CD14-positive monocyte (primary cell): ENCODE measurements at regions not wholly inside any gene's neighbourhood (a gene's known extent, or its start where the extent isn't known, plus 50 kb on each side); places are given as distances from the start of the nearest gene placed in this dataset.

Experiments
- DNase-seq, 3 donors: peaks; one replicate each; pipeline ENCODE4 v3.0.0-alpha.2; 2011 to 2022
- H2AFZ ChIP-seq: 2 replicates; pipeline ENCODE4 v1.6.0; 2012; ENCODE audit warnings: mild to moderate bottlenecking, low read depth, low read length, inconsistent platforms; ENCODE audit not compliant: insufficient read depth, poor library complexity, severe bottlenecking
- H3K27ac ChIP-seq, 2 donors: 1 replicate in 1 of 2; 2 replicates in 1 of 2; pipeline ENCODE4 v1.5.1; 2012 to 2013; ENCODE audit warnings: low read length in 2 of 2, control low read depth in 1 of 2, inconsistent platforms in 1 of 2, low read depth in 1 of 2, mild to moderate bottlenecking in 1 of 2
- H3K27me3 ChIP-seq, 2 donors: one replicate each; pipeline versions ENCODE4 v1.6.0 to v1.6.1; 2011 to 2013; ENCODE audit warnings: low read length in 2 of 2; ENCODE audit not compliant: control insufficient read depth in 2 of 2, insufficient read depth in 2 of 2
- H3K36me3 ChIP-seq, 2 donors: replicated peaks in 1 of 2; 1 replicate in 1 of 2; 2 replicates in 1 of 2; pipeline versions ENCODE4 v1.5.1 to v1.6.1; 2012 to 2013; ENCODE audit warnings: low read length in 2 of 2, control low read depth in 1 of 2, inconsistent platforms in 1 of 2, mild to moderate bottlenecking in 1 of 2; ENCODE audit not compliant: insufficient read depth in 2 of 2, control insufficient read depth in 1 of 2
- H3K4me1 ChIP-seq, 2 donors: 1 replicate in 1 of 2; 2 replicates in 1 of 2; pipeline versions ENCODE4 v1.5.1 to v1.6.1; 2012 to 2013; ENCODE audit warnings: low read length in 2 of 2, control low read depth in 1 of 2, inconsistent platforms in 1 of 2, mild to moderate bottlenecking in 1 of 2, moderate library complexity in 1 of 2; ENCODE audit not compliant: insufficient read depth in 2 of 2, control insufficient read depth in 1 of 2
- H3K4me2 ChIP-seq: replicated peaks from 2 replicates; pipeline ENCODE3; 2012; ENCODE audit warnings: low read length, moderate library complexity, mild to moderate bottlenecking; ENCODE audit not compliant: poor library complexity, severe bottlenecking; ENCODE audit errors: extremely low read depth
- H3K4me3 ChIP-seq, 3 experiments: fragments of 200-600 bp in 1 of 3; sonication (generic) in 1 of 3; replicated peaks in 1 of 3; 1 replicate in 2 of 3; 2 replicates in 1 of 3; pipeline ENCODE4 v1.5.1; 2011 to 2013; ENCODE audit warnings: low read length in 3 of 3, mild to moderate bottlenecking in 3 of 3, control low read depth in 2 of 3, low read depth in 2 of 3, inconsistent platforms in 1 of 3, moderate library complexity in 1 of 3
- H3K79me2 ChIP-seq: 2 replicates; pipeline ENCODE4 v1.6.0; 2012; ENCODE audit warnings: mild to moderate bottlenecking, control low read depth, inconsistent platforms, low read length, moderate library complexity; ENCODE audit not compliant: insufficient read depth
- H3K9ac ChIP-seq: 2 replicates; pipeline ENCODE4 v1.6.0; 2017; ENCODE audit warnings: low read length, mild to moderate bottlenecking; ENCODE audit not compliant: insufficient read depth, poor library complexity, severe bottlenecking
- H3K9me3 ChIP-seq, 2 donors: replicated peaks in 1 of 2; 1 replicate in 1 of 2; 2 replicates in 1 of 2; pipeline versions ENCODE4 v1.5.1 to v1.6.1; 2012 to 2013; ENCODE audit warnings: low read length in 2 of 2, control low read depth in 1 of 2; ENCODE audit not compliant: control insufficient read depth in 1 of 2, insufficient read depth in 1 of 2
- H4K20me1 ChIP-seq: 2 replicates; pipeline ENCODE4 v1.6.0; 2012; ENCODE audit warnings: mild to moderate bottlenecking, low read length, control low read depth, moderate library complexity; ENCODE audit not compliant: insufficient read depth
- H3K27ac Mint-ChIP-seq, 7 donors: one replicate each; pipeline ENCODE4 v1.8.0; 2020; ENCODE audit warnings: mild to moderate bottlenecking in 7 of 7, mixed read lengths in 7 of 7, moderate library complexity in 6 of 7, inconsistent platforms in 2 of 7
- H3K27me3 Mint-ChIP-seq, 3 donors: one replicate each; pipeline ENCODE4 v1.8.0; 2021 to 2022; ENCODE audit warnings: low read depth in 3 of 3, mild to moderate bottlenecking in 3 of 3, mixed read lengths in 3 of 3, moderate library complexity in 3 of 3, inconsistent platforms in 1 of 3
- H3K36me3 Mint-ChIP-seq, 2 donors: one replicate each; pipeline ENCODE4 v1.8.0; 2020; ENCODE audit warnings: mixed read lengths in 2 of 2, inconsistent platforms in 1 of 2, mild to moderate bottlenecking in 1 of 2
- H3K4me1 Mint-ChIP-seq: one replicate; pipeline ENCODE4 v1.8.0; 2020; ENCODE audit warnings: mild to moderate bottlenecking, mixed read lengths
- H3K4me3 Mint-ChIP-seq, 2 donors: one replicate each; pipeline ENCODE4 v1.8.0; 2020; ENCODE audit warnings: mild to moderate bottlenecking in 2 of 2, mixed read lengths in 2 of 2, moderate library complexity in 1 of 2
- H3K9me3 Mint-ChIP-seq, 7 donors: one replicate each; pipeline ENCODE4 v1.8.0; 2020 to 2022; ENCODE audit warnings: mixed read lengths in 7 of 7, mild to moderate bottlenecking in 6 of 7, moderate library complexity in 6 of 7, inconsistent platforms in 2 of 7
- CTCF ChIP-seq: fragments of 200-600 bp; IDR thresholded peaks from one replicate; pipeline ENCODE4 v1.8.0; 2022; ENCODE audit warnings: antibody characterized with exemption, mild to moderate bottlenecking
- WGBS: methylation state at CpG from one replicate; pipeline ENCODE4 v1.1.5; 2013; ENCODE audit warnings: missing lambda C conversion rate; ENCODE audit not compliant: insufficient coverage; 5-methylcytosine and 5-hydroxymethylcytosine counted together
- intact Hi-C, 2 donors: fragments of 100-400 bp; cut with micrococcal nuclease; formaldehyde crosslinking; loops; one replicate each; pipeline versions ENCODE4 v1.15.0 to v1.15.1; 2023

- TF ChIP-seq CTCF, result no peak
- Histone ChIP-seq H3K36me3 (no peaks in the 10 kb centered on the region), H3K4me3 (no peak overlapping the region), H3K27me3 (no peaks in the 10 kb centered on the region), H4K20me1 (no peaks in the 10 kb centered on the region), H3K4me2 (no peak overlapping the region), H3K9me3 (no peaks in the 10 kb centered on the region), H3K79me2 (no peaks in the 10 kb centered on the region), H3K4me1 (no peaks in the 10 kb centered on the region), H3K9ac (no peak overlapping the region), H3K27ac (no peak overlapping the region), H2AFZ (no peak overlapping the region)
- H3K4me3 Mint-ChIP-seq, result no peak overlapping the region
- H3K9me3 Mint-ChIP-seq, result peaks cover 0 to 9% (median 0%) of the 10 kb centered on the region in 7 donors
- no peaks in the 10 kb centered on the region for H3K36me3 Mint-ChIP-seq
- H3K4me1 Mint-ChIP-seq, result no peaks in the 10 kb centered on the region
- DNase-seq, result no peak
- 10% methylated on average over 2 of the region's 6 CpGs for WGBS
- intact Hi-C loops, result no loop called here
- peaks cover 0 to 5% (median 2%) of the 10 kb centered on the region in 3 donors for H3K27me3 Mint-ChIP-seq
- no peak overlapping the region for H3K27ac Mint-ChIP-seq
Measured at GRCh38 chr11:114832532-114833125, 154.3 kb downstream of the NXPE2 start.

GRCh38 chr11:114836161-114836560, 157.8 kb downstream of the NXPE2 start:
- no CpG with 5 or more reads among the region's 3 CpGs for WGBS
- Histone ChIP-seq H3K4me1 (no peaks in the 10 kb centered on the region), H2AFZ (no peak overlapping the region), H3K27me3 (no peaks in the 10 kb centered on the region), H3K4me3 (no peak overlapping the region), H3K36me3 (no peaks in the 10 kb centered on the region), H3K27ac (no peak overlapping the region), H3K4me2 (no peak overlapping the region), H3K79me2 (no peaks in the 10 kb centered on the region), H4K20me1 (no peaks in the 10 kb centered on the region), H3K9ac (no peak overlapping the region), H3K9me3 (no peaks in the 10 kb centered on the region)
- intact Hi-C loops, result no loop called here
- Mint-ChIP-seq H3K27me3 (peaks cover 0 to 2% (median 0%) of the 10 kb centered on the region in 3 donors), H3K9me3 (peaks cover 0 to 6% (median 3%) of the 10 kb centered on the region in 7 donors), H3K27ac (no peak overlapping the region), H3K4me3 (no peak overlapping the region), H3K36me3 (no peaks in the 10 kb centered on the region), H3K4me1 (no peaks in the 10 kb centered on the region)
- TF ChIP-seq CTCF, result no peak
- DNase-seq, result no peak
